GM23338 (cell line): ENCODE measurements at regions not wholly inside any gene's neighbourhood (a gene's known extent, or its start where the extent isn't known, plus 50 kb on each side); places are given as distances from the start of the nearest gene placed in this dataset.

Experiments used
- ATAC-seq: fragments of 200-7000 bp; cut with Tn5 transposase; 3 replicates; pipeline ENCODE4 v1.9.1; 2020
- DNase-seq: peaks from one replicate; pipeline ENCODE4 v3.0.0-alpha.2; 2015; ENCODE audit warnings: low spot score
- H2AFZ ChIP-seq: fragments of 200-600 bp; sonication (generic); 2 replicates; pipeline ENCODE4 v1.8.0; 2016; ENCODE audit warnings: antibody characterized with exemption, mild to moderate bottlenecking, moderate library complexity
- H3F3A ChIP-seq: fragments of 200-600 bp; sonication (generic); replicated peaks from 2 replicates; pipeline ENCODE4 v1.8.0; 2017; ENCODE audit warnings: antibody characterized with exemption, mixed run types, low read depth
- H3K27ac ChIP-seq: fragments of 200-600 bp; sonication (generic); 2 replicates; pipeline ENCODE4 v1.6.1; 2016; ENCODE audit warnings: low read depth
- H3K27me3 ChIP-seq: fragments of 200-600 bp; sonication (generic); 2 replicates; pipeline ENCODE4 v1.8.0; 2016; ENCODE audit warnings: mild to moderate bottlenecking, mixed run types, moderate library complexity; ENCODE audit not compliant: insufficient read depth
- H3K36me3 ChIP-seq: fragments of 200-600 bp; sonication (generic); 2 replicates; pipeline ENCODE4 v1.8.0; 2016; ENCODE audit warnings: mild to moderate bottlenecking; ENCODE audit not compliant: insufficient read depth
- H3K4me1 ChIP-seq: fragments of 200-600 bp; sonication (generic); 2 replicates; pipeline ENCODE4 v1.8.0; 2016; ENCODE audit warnings: mild to moderate bottlenecking, moderate library complexity; ENCODE audit not compliant: insufficient read depth
- H3K4me2 ChIP-seq: fragments of 200-600 bp; sonication (generic); 2 replicates; pipeline ENCODE4 v1.7.1; 2017; ENCODE audit warnings: mixed run types
- H3K4me3 ChIP-seq: fragments of 200-600 bp; sonication (generic); 2 replicates; pipeline ENCODE4 v1.6.1; 2016; ENCODE audit warnings: mixed run types
- H3K79me2 ChIP-seq: fragments of 200-600 bp; sonication (generic); replicated peaks from 2 replicates; pipeline ENCODE4 v1.8.0; 2017; ENCODE audit warnings: mild to moderate bottlenecking; ENCODE audit not compliant: insufficient read depth
- H3K9me2 ChIP-seq: fragments of 200-600 bp; sonication (generic); 2 replicates; pipeline ENCODE4 v1.8.0; 2017; ENCODE audit not compliant: insufficient read depth
- H4K20me1 ChIP-seq: fragments of 200-600 bp; sonication (generic); replicated peaks from 2 replicates; pipeline ENCODE4 v1.8.0; 2017; ENCODE audit warnings: mild to moderate bottlenecking; ENCODE audit not compliant: insufficient read depth
- H3K27ac Mint-ChIP-seq: 2 replicates; pipeline ENCODE4 v1.8.0; 2020; ENCODE audit warnings: inconsistent platforms, mild to moderate bottlenecking, moderate library complexity, mixed read lengths
- H3K27me3 Mint-ChIP-seq: 3 replicates; pipeline ENCODE4 v1.8.0; 2022; ENCODE audit warnings: low read depth, mild to moderate bottlenecking, moderate library complexity, mixed read lengths, inconsistent platforms; ENCODE audit not compliant: insufficient read depth, poor library complexity
- H3K36me3 Mint-ChIP-seq: 3 replicates; pipeline ENCODE4 v1.8.0; 2021; ENCODE audit warnings: low read depth, mild to moderate bottlenecking, inconsistent platforms, moderate library complexity, mixed read lengths
- H3K4me1 Mint-ChIP-seq: 3 replicates; pipeline ENCODE4 v1.8.0; 2020; ENCODE audit warnings: mild to moderate bottlenecking, inconsistent platforms, mixed read lengths
- H3K4me3 Mint-ChIP-seq: 3 replicates; pipeline ENCODE4 v1.8.0; 2021; ENCODE audit warnings: moderate library complexity, mild to moderate bottlenecking, inconsistent platforms, mixed read lengths
- H3K9me3 Mint-ChIP-seq: 3 replicates; pipeline ENCODE4 v1.8.0; 2020; ENCODE audit warnings: moderate library complexity, mild to moderate bottlenecking, inconsistent platforms, mixed read lengths
- ZNF331 ChIP-seq: fragments of 250-450 bp; sonication (Bioruptor Pico); IDR thresholded peaks from 2 replicates; pipeline ENCODE4 v1.5.0; 2020; ENCODE audit warnings: low read depth, mild to moderate bottlenecking, moderate library complexity
- TF ChIP-seq, protein P1 (sequence below), 2 experiments: fragments of 200-600 bp in 1 of 2; sonication (generic) in 1 of 2; conservative IDR thresholded peaks; 2 replicates each; pipeline versions ENCODE4 v1.5.1 to v1.6.1; 2016 to 2017; ENCODE audit warnings: antibody characterized with exemption in 2 of 2, low read depth in 2 of 2, mild to moderate bottlenecking in 2 of 2, moderate library complexity in 1 of 2

- Mint-ChIP-seq H3K4me1 (peaks cover 28% of the 10 kb centered on the region), H3K9me3 (0 out of 3 replicates have a peak, but pooled peaks cover 7% of the 10 kb centered on the region), H3K27ac (no peak overlapping the region), H3K4me3 (no peak overlapping the region), H3K36me3 (peaks cover 2% of the 10 kb centered on the region; the same call in 1 of the 3 replicates), H3K27me3 (peaks cover 3% of the 10 kb centered on the region)
- H3F3A ChIP-seq: peaks cover 5% of the 10 kb centered on the region; the same call in 1 of the 2 replicates
- no peaks in the 10 kb centered on the region for H3K27me3 ChIP-seq
- H3K4me3 ChIP-seq: no peak overlapping the region
- H2AFZ ChIP-seq: peak overlapping the region; percentile 32; the same call in 1 of the 2 replicates
- ATAC-seq: no peak
- no peak for DNase-seq
- H3K4me2 ChIP-seq: no peak overlapping the region
- H4K20me1 ChIP-seq: no peaks in the 10 kb centered on the region
- H3K4me1 ChIP-seq: peaks cover 23% of the 10 kb centered on the region; the same call in 1 of the 2 replicates
- TF ChIP-seq, protein P1, sequence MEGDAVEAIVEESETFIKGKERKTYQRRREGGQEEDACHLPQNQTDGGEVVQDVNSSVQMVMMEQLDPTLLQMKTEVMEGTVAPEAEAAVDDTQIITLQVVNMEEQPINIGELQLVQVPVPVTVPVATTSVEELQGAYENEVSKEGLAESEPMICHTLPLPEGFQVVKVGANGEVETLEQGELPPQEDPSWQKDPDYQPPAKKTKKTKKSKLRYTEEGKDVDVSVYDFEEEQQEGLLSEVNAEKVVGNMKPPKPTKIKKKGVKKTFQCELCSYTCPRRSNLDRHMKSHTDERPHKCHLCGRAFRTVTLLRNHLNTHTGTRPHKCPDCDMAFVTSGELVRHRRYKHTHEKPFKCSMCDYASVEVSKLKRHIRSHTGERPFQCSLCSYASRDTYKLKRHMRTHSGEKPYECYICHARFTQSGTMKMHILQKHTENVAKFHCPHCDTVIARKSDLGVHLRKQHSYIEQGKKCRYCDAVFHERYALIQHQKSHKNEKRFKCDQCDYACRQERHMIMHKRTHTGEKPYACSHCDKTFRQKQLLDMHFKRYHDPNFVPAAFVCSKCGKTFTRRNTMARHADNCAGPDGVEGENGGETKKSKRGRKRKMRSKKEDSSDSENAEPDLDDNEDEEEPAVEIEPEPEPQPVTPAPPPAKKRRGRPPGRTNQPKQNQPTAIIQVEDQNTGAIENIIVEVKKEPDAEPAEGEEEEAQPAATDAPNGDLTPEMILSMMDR (conservative IDR thresholded peaks at IDR 0.05; ENCODE audit: low read depth in 2 of 2): no peak
- H3K79me2 ChIP-seq: no peaks in the 10 kb centered on the region
- no peaks in the 10 kb centered on the region for H3K9me2 ChIP-seq
- H3K36me3 ChIP-seq: no peaks in the 10 kb centered on the region
- 0 out of 2 replicates have a peak overlapping the region, but pooled peaks have one; percentile 36 for H3K27ac ChIP-seq
Observed at GRCh38 chr20:53890443-53891305, 179.7 kb downstream of the BCAS1 start.

DNA sequence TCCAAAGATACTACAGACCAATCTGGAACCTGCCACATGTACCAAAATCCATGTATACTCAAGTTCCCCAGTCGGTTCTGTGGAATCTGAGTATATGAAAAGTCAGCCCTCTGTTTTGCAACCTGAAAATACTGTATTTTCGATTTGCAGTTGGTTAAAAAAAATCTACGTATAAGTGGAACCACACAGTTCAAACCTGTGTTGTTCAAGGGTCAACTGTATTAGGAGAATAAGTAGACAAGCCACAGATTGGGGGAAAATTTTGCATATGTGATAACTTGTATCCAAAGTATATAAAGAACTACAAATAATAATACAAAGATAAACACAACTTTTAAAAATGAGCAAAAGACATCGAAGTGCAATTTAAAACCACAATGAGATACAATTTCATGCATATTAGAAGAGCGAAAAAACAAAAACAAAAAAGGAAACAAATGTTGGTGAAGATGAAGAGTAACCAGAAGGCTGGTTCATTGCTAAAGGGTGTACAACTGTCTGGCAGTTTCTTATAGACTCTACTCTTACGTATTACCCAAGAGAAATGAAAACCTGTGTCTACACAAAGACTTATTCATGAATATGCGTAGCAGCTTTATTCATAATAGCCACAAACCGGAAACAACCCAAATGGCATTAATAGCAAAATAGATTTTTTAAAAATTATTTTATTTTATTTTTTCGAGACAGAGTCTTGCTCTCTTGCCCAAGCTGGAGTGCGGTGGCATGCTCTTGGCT lies 180.8 kb downstream of the BCAS1 start:
- no peaks in the 10 kb centered on the region for H3K9me2 ChIP-seq
- Mint-ChIP-seq H3K4me1 (peaks cover 36% of the 10 kb centered on the region), H3K36me3 (peaks cover 2% of the 10 kb centered on the region; the same call in 1 of the 3 replicates), H3K27me3 (peaks cover 3% of the 10 kb centered on the region), H3K9me3 (0 out of 3 replicates have a peak, but pooled peaks cover 7% of the 10 kb centered on the region), H3K27ac (no peak overlapping the region), H3K4me3 (no peak overlapping the region)
- ATAC-seq (no peak), DNase-seq (no peak)
- no peak overlapping the region for H3K4me2 ChIP-seq
- no peaks in the 10 kb centered on the region for H3K27me3 ChIP-seq
- H3F3A ChIP-seq: peaks cover 8% of the 10 kb centered on the region; the same call in 1 of the 2 replicates
- H4K20me1 ChIP-seq: no peaks in the 10 kb centered on the region
- H3K79me2 ChIP-seq: no peaks in the 10 kb centered on the region
- no peak overlapping the region for H2AFZ ChIP-seq
- no peak for TF ChIP-seq ZNF331 (CRISPR knock-in tag)
- TF ChIP-seq, protein P1 (conservative IDR thresholded peaks at IDR 0.05; ENCODE audit: low read depth in 2 of 2): no peak
- H3K4me1 ChIP-seq: peaks cover 34% of the 10 kb centered on the region
- H3K36me3 ChIP-seq: no peaks in the 10 kb centered on the region
- no peak overlapping the region for H3K4me3 ChIP-seq
- H3K27ac ChIP-seq: no peak overlapping the region
